Upper lobe of right lung (tissue), 1 donor: ENCODE measurements at regions not wholly inside any gene's neighbourhood (a gene's known extent, or its start where the extent isn't known, plus 50 kb on each side); places are given as distances from the start of the nearest gene placed in this dataset.

ENCODE experiments used
- ATAC-seq: fragments of 200-7000 bp; cut with Tn5 transposase; one replicate; pipeline ENCODE4 v1.9.1; 2020; ENCODE audit warnings: mild to moderate bottlenecking, moderate library complexity
- DNase-seq: peaks from one replicate; pipeline ENCODE4 v3.0.0-alpha.2; 2020
- H3K27ac ChIP-seq: fragments of 200-600 bp; one replicate; pipeline ENCODE4 v1.8.0; 2022
- H3K27me3 ChIP-seq: fragments of 200-600 bp; one replicate; pipeline ENCODE4 v1.8.0; 2022; ENCODE audit warnings: mild to moderate bottlenecking
- H3K36me3 ChIP-seq: fragments of 200-600 bp; one replicate; pipeline ENCODE4 v1.8.0; 2022
- H3K4me1 ChIP-seq: fragments of 200-600 bp; one replicate; pipeline ENCODE4 v1.8.0; 2022
- H3K4me3 ChIP-seq: fragments of 200-600 bp; one replicate; pipeline ENCODE4 v1.8.0; 2022; ENCODE audit warnings: mild to moderate bottlenecking
- H3K9me3 ChIP-seq: fragments of 200-600 bp; one replicate; pipeline ENCODE4 v1.8.0; 2022
- intact Hi-C: fragments of 100-400 bp; cut with DNase I; formaldehyde crosslinking; loops from one replicate; pipeline ENCODE4 v1.11.0; 2022
- TF ChIP-seq, protein P1 (sequence below): fragments of 200-600 bp; IDR thresholded peaks from one replicate; pipeline ENCODE4 v1.8.0; 2022; ENCODE audit warnings: antibody characterized with exemption
- donor health status: DM: no; HTN: yes; CAD: no; lungs with severe emphysema.

DNA sequence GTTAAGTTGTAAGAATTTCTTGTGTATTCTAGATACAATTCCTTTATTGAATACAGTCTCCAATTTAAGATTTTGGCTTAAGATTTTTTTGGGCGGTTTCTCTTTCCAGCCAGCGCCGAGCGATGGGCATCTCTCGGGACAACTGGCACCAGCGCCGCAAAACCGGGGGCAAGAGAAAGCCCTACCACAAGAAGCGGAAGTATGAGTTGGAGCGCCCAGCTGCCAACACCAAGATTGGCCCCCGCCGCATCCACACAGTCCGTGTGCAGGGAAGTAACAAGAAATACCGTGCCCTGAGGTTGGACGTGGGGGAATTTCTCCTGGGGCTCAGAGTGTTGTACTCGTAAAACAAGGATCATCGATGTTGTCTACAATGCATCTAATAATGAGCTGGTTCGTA is 278.7 kb upstream of the TARS1 start:
- Histone ChIP-seq H3K36me3 (no peaks in the 10 kb centered on the region), H3K27me3 (no peaks in the 10 kb centered on the region), H3K4me3 (no peak overlapping the region), H3K4me1 (no peaks in the 10 kb centered on the region), H3K9me3 (no peaks in the 10 kb centered on the region), H3K27ac (no peak overlapping the region)
- TF ChIP-seq, protein P1, sequence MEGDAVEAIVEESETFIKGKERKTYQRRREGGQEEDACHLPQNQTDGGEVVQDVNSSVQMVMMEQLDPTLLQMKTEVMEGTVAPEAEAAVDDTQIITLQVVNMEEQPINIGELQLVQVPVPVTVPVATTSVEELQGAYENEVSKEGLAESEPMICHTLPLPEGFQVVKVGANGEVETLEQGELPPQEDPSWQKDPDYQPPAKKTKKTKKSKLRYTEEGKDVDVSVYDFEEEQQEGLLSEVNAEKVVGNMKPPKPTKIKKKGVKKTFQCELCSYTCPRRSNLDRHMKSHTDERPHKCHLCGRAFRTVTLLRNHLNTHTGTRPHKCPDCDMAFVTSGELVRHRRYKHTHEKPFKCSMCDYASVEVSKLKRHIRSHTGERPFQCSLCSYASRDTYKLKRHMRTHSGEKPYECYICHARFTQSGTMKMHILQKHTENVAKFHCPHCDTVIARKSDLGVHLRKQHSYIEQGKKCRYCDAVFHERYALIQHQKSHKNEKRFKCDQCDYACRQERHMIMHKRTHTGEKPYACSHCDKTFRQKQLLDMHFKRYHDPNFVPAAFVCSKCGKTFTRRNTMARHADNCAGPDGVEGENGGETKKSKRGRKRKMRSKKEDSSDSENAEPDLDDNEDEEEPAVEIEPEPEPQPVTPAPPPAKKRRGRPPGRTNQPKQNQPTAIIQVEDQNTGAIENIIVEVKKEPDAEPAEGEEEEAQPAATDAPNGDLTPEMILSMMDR, result no peak
- ATAC-seq, result no peak
- DNase-seq, result no peak
- intact Hi-C loops, result no loop called here

DNA sequence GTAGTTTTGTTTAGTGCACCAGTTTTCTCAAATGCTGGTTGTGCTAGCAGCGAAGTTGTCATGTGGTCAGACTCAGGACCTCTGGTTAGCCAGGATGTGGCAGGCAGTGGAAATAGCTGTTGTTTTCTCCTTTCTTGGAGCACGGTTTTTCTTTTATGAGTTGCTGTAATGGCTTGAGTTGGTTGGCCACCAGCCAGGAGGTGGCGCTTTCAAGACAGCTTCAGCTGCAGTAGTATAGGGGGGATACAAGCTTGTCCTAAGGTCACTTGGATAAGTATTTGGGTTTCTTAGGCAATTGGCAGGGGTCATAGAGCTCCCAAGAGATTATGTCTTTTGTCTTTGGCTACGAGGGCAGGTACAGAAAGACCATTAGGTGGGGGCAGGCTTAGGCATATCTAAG is 274.2 kb upstream of the TARS1 start:
- intact Hi-C loops, result no loop called here
- TF ChIP-seq, protein P1, result no peak
- Histone ChIP-seq H3K36me3 (no peaks in the 10 kb centered on the region), H3K4me3 (no peak overlapping the region), H3K27ac (no peak overlapping the region), H3K9me3 (no peaks in the 10 kb centered on the region), H3K4me1 (no peaks in the 10 kb centered on the region), H3K27me3 (no peaks in the 10 kb centered on the region)
- DNase-seq, result no peak
- ATAC-seq, result no peak

DNA sequence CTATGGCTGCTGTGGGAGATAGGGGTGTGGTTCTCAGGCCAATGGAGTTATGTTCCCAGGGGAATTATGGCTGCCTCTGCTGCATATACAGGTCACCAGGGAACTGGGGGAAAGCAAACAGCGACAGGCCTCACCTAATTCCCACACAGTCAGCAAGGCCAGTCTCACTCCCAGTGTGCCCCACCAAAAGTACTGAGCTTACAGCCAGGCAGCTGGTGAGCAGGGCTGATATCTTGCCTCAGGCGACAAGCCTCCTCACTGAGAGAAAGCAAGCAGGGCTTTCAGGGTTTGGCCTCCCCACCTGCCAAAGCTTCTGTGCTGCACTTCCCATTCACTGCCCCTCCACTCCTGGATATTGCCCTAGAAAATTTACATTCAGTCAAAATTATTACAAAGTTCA is 273.8 kb upstream of the TARS1 start:
- intact Hi-C loops, result no loop called here
- Histone ChIP-seq H3K27ac (no peak overlapping the region), H3K4me3 (no peak overlapping the region), H3K9me3 (no peaks in the 10 kb centered on the region), H3K4me1 (no peaks in the 10 kb centered on the region), H3K36me3 (no peaks in the 10 kb centered on the region), H3K27me3 (no peaks in the 10 kb centered on the region)
- TF ChIP-seq, protein P1, result no peak
- no peak for ATAC-seq
- no peak for DNase-seq

DNA sequence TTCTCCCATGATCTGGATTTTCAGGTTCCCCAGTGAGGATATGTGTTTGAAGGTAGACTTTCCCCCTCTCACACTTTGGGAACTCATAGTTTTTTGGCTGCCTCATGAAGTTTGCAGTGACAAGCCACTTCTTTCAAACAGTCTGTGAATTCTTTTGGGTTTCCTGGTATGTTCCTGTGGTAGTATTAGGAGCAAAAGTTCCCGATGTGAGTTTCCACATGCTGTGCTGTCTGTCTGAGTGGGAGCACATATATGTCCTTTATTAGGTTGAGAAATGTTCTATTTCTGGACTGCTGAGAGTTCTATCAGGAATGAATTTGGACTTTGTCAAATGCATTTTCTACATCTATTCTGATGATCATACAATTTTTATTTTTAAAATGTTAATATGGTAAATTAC is 273.2 kb upstream of the TARS1 start:
- ATAC-seq (no peak), DNase-seq (no peak)
- Histone ChIP-seq H3K36me3 (no peaks in the 10 kb centered on the region), H3K9me3 (no peaks in the 10 kb centered on the region), H3K4me1 (no peaks in the 10 kb centered on the region), H3K27ac (no peak overlapping the region), H3K4me3 (no peak overlapping the region), H3K27me3 (no peaks in the 10 kb centered on the region)
- intact Hi-C loops, result no loop called here
- TF ChIP-seq, protein P1, result no peak

DNA sequence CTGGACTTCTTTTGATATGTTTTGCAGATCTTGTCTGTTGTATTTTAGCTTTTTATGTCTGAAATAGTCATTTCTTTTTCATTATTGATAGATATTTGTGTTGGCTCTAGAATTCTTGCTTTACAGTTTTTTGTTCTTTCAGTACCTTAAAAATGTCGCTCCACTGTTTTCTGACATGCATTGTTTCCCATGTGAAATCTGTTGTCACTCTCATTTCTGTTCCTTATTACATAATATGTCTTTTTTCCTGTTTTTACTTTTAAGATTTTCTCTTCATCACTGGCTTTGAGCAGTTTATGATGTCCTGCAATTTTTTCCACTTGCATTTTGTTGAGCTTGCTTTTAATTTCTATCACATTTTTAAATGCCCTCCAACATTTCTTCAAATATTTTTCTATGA is 270.4 kb upstream of the TARS1 start:
- no peaks in the 10 kb centered on the region for H3K9me3 ChIP-seq
- no peaks in the 10 kb centered on the region for H3K36me3 ChIP-seq
- H3K4me3 ChIP-seq, result no peak overlapping the region
- H3K27me3 ChIP-seq, result no peaks in the 10 kb centered on the region
- intact Hi-C loops, result no loop called here
- DNase-seq (no peak), ATAC-seq (no peak)
- H3K4me1 ChIP-seq, result no peaks in the 10 kb centered on the region
- H3K27ac ChIP-seq, result no peak overlapping the region
- TF ChIP-seq, protein P1, result no peak

DNA sequence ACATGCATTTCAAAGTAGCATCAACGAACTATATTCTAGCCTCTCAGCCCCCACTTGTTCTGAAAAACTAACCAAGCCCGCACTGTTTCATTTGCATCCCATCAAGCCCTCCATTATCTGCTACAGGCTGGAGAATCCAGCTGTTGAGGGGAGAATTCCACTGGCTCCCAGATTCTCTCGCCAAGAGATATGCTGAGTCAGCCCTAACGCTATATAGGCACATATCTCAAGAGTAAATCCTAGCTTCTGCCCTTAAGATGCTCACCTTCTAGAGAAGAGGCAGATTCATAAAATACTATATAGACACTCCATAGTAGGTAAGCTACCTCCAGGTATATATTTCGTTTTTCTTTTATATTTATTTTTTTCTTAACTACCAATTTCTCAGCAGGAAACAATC is 266.4 kb upstream of the TARS1 start:
- TF ChIP-seq, protein P1, result no peak

More for the DNA sequence above, 266.4 kb upstream of the TARS1 start:
- Histone ChIP-seq H3K4me1 (no peaks in the 10 kb centered on the region), H3K27ac (no peak overlapping the region), H3K27me3 (no peaks in the 10 kb centered on the region), H3K9me3 (no peaks in the 10 kb centered on the region), H3K4me3 (no peak overlapping the region), H3K36me3 (no peaks in the 10 kb centered on the region)
- DNase-seq (no peak), ATAC-seq (no peak)
- intact Hi-C loops, result no loop called here
